ENCODE measurements at regions not wholly inside any gene's neighbourhood (a gene's known extent, or its start where the extent isn't known, plus 50 kb on each side); places are given as distances from the start of the nearest gene placed in this dataset.

DNA sequence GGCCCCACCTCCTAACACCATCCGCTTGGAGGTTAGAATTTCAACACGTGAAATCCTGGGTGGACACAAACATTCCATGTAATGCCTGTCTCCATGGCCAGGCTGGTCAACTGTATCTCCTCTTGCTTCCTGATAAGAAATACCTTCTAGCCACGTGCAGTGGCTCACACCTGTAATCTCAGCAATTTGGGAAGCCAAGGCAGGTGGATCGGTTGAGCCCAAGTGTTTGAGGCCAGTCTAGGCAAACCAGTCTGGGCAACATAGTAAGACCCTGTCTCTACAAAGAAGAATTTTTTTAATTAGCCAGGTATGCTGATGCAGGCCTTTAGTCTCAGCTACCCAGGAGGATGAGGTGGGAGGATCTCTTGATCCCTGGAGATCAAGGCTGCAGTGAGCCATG is 58.3 kb upstream of the GALNT2 start:
- no peak for DNase-seq (ENCODE audit: low read depth)
- no peak overlapping the region for H3K4me3 ChIP-seq (ENCODE audit: low read depth, low read length)
- TF ChIP-seq CTCF (conservative IDR thresholded peaks at IDR 0.05; ENCODE audit: low read depth, low read length), result no peak

DNA sequence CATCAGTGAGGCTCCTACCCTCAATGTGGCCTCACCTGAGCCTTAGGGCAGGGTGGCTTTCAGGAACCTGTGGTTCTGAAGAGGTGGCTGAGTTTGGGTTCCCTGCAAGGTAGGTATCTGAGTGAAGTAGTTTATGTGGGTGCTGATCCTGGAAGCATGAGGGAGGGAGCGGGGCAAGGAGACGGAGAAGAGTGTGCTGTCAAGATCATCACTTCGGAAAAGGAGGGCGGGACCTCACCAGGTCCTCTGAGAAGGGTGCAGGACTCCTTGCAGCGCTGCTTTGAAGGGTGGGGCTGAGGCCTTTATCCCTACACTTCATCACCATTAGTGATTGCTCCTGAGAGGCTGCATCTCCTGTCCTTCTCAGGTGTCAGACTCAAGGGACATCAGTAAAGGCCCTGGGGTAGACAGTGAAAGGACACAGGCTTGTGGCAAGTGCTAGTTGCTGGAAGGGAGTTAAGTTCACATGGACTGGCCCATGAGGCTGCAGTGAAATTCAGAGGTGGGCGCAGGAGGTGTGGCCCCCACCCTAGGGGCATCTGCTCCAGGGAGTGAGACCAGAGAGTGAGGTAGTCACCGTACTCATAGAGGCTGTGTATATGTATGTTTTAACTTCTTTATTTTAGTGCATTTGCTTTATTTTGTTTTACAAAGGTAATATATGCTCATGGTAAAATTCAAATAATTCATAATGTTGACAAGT is 57.3 kb upstream of the GALNT2 start:
- no peak for DNase-seq (ENCODE audit: low read depth)
- TF ChIP-seq CTCF (conservative IDR thresholded peaks at IDR 0.05; ENCODE audit: low read depth, low read length), result no peak
- no peak overlapping the region for H3K4me3 ChIP-seq (ENCODE audit: low read depth, low read length)

GRCh38 chr1:230010603-230011332 is 56.3 kb upstream of the GALNT2 start:
- no peak for DNase-seq (ENCODE audit: low read depth)
- no peak for TF ChIP-seq CTCF (conservative IDR thresholded peaks at IDR 0.05; ENCODE audit: low read depth, low read length)
- no peak overlapping the region for H3K4me3 ChIP-seq (ENCODE audit: low read depth, low read length)

DNA sequence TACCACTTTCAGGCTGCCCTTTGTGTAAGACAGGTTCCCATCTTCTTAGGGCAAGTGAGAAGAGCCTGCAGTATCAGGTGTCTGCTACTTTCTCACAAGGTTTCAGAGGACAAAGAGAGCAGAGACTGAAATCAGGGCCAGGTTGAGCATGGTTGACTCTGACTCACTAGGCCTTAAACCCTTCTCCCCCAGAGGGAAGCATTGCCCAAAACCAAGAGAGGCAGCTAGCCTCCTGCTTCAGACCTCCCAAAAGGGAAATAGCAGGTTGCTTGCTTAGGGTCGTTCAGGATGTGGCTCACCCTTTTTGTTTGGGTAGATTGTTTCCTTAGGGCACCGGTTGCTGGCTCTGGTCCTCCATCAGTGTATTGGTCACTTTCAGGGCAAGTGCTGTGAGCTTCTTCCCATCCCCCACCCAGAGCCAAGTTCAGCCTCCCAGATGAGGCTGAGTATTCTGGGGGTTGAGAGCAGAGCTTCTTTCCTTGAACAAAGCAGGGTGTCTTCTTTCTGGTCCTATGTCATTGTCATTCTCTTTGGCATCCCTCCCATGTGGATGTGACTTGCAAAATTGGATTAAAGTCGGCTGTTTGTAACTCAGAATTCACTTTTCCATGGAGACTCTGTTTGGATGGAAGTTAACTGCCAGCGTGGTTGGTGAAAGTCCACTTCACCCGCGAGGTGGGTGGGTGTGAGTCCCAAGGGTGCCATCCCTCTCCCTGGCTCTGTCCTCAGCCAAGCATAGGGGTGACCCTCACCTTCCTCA is 55.5 kb upstream of the GALNT2 start:
- no peak for DNase-seq (ENCODE audit: low read depth)
- H3K4me3 ChIP-seq (ENCODE audit: low read depth, low read length), result no peak overlapping the region
- TF ChIP-seq CTCF (conservative IDR thresholded peaks at IDR 0.05; ENCODE audit: low read depth, low read length), result no peak

DNA sequence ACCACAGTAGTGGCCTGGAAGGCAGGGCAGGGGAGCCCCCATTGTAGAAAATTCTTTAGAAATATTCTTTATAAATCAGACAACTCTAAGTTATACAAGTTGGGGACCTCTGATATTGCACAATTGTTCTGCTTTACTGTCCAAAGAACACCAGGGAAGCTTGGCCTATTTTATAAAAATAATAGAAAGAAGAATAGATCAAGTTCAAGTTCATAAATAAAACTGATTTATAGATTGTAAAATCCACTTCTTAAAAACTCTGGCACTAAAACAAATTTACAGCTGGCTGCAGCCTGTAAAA is 55.0 kb upstream of the GALNT2 start:
- no peak overlapping the region for H3K4me3 ChIP-seq (ENCODE audit: low read depth, low read length)
- no peak for TF ChIP-seq CTCF (conservative IDR thresholded peaks at IDR 0.05; ENCODE audit: low read depth, low read length)
- DNase-seq (ENCODE audit: low read depth), result no peak

- no peak for DNase-seq (ENCODE audit: low read depth)
- no peak for TF ChIP-seq CTCF (conservative IDR thresholded peaks at IDR 0.05; ENCODE audit: low read depth, low read length)
These were observed 54.3 kb upstream of the GALNT2 start for GRCh38 chr1:230012741-230013140.

More at GRCh38 chr1:230012741-230013140, 54.3 kb upstream of the GALNT2 start:
- H3K4me3 ChIP-seq (ENCODE audit: low read depth, low read length), result no peak overlapping the region
